Brain microvascular endothelial cell (primary cell): ENCODE measurements at regions not wholly inside any gene's neighbourhood (a gene's known extent, or its start where the extent isn't known, plus 50 kb on each side); places are given as distances from the start of the nearest gene placed in this dataset.
"Not testable (repeated sequence)": the region's sequence is repeated elsewhere in the genome, so short reads cannot be mapped to it uniquely, and the experiment has no call there.

Experiments used
- DNase-seq: peaks from one replicate; pipeline ENCODE4 v3.0.0-alpha.2; 2020
- H3K27ac ChIP-seq: fragments of 250-450 bp; sonication (Bioruptor Pico); 2 replicates; pipeline ENCODE4 v1.5.1; 2020; ENCODE audit warnings: mild to moderate bottlenecking, moderate library complexity
- H3K27me3 ChIP-seq: fragments of 250-450 bp; sonication (Bioruptor Pico); replicated peaks from 2 replicates; pipeline ENCODE4 v1.5.1; 2020; ENCODE audit warnings: mild to moderate bottlenecking
- H3K36me3 ChIP-seq: fragments of 250-450 bp; sonication (Bioruptor Pico); replicated peaks from 2 replicates; pipeline ENCODE4 v1.5.1; 2020; ENCODE audit warnings: mild to moderate bottlenecking
- H3K4me3 ChIP-seq: 2 replicates; pipeline ENCODE4 v1.5.1; 2011; ENCODE audit warnings: low read depth, mild to moderate bottlenecking, control low read depth, low read length, moderate library complexity
- in situ Hi-C: cut with HindIII; loops from 2 replicates; pipeline ENCODE4 v1.10.0; 2017; ENCODE audit warnings: low sequenced_read_pairs, low pct_ligation_motif_present
- TF ChIP-seq, protein P1 (sequence below): IDR thresholded peaks from 2 replicates; pipeline ENCODE4 v1.5.1; 2011; ENCODE audit warnings: low read depth, mild to moderate bottlenecking, moderate library complexity, low read length, control low read depth, inconsistent platforms; ENCODE audit errors: missing control alignments

DNA sequence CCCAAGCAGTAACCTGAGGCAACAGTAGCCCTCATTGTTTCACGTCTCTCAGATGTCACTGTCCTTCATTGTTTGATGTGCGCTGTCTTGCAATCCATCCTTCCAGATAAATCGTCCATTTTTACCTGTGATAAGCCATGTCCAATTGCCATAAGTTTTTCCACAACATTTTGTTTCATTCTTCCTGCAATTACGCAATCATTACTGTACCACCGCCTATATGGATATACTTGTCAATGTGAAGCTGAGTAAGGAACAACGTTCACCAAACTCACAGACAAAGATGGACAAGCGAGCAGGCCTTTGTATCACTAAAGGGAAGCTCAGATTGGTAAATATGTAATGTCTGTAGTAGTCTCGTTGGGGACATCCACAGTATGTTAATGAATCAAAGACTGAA lies 452.5 kb upstream of the NDN start:
- DNase-seq, H3K27ac ChIP-seq, H3K36me3 ChIP-seq, H3K4me3 ChIP-seq, in situ Hi-C loops, H3K27me3 ChIP-seq: not testable (repeated sequence)

DNA sequence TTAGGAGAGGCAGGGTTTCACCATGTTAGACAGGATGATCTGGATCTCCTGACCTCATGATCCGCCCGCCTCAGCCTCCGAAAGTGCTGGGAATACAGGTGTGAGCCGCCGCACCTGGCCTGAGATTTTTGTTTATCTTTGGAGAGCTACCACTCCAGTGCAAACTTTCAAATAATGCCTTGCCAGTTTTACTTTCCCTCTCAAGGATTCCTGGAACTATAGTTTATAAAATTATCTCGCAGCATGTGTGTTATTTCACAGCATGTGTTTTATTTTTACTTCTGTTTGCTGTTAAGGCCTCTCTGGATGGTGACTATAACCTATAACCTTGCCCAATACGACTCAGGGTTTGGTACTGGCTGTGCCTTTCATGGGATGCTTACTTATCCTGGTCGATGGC lies 458.0 kb upstream of the NDN start:
- H3K27me3 ChIP-seq, H3K4me3 ChIP-seq, in situ Hi-C loops, H3K36me3 ChIP-seq, DNase-seq, H3K27ac ChIP-seq: not testable (repeated sequence)

DNA sequence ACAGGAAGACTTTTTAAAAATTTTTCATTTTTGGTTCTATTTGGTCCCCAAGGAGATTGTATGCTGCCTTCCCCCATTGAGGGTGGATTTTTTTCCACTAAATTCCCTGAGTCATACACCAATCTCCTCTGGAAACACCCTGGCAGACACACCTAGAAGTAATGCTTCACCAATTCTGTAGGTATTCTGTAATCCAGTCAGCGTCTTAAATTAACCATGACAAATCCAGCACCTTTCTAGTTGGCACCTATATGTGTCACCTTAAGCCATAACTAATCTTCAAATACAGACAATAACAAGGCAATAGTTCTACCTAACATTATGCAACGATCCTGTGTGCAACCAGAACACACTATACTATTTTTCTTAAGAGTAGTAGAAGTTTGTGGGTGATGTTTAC lies 459.1 kb upstream of the NDN start:
- DNase-seq, result no peak
- in situ Hi-C loops, result no loop called here
- TF ChIP-seq, protein P1, sequence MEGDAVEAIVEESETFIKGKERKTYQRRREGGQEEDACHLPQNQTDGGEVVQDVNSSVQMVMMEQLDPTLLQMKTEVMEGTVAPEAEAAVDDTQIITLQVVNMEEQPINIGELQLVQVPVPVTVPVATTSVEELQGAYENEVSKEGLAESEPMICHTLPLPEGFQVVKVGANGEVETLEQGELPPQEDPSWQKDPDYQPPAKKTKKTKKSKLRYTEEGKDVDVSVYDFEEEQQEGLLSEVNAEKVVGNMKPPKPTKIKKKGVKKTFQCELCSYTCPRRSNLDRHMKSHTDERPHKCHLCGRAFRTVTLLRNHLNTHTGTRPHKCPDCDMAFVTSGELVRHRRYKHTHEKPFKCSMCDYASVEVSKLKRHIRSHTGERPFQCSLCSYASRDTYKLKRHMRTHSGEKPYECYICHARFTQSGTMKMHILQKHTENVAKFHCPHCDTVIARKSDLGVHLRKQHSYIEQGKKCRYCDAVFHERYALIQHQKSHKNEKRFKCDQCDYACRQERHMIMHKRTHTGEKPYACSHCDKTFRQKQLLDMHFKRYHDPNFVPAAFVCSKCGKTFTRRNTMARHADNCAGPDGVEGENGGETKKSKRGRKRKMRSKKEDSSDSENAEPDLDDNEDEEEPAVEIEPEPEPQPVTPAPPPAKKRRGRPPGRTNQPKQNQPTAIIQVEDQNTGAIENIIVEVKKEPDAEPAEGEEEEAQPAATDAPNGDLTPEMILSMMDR, result no peak

DNA sequence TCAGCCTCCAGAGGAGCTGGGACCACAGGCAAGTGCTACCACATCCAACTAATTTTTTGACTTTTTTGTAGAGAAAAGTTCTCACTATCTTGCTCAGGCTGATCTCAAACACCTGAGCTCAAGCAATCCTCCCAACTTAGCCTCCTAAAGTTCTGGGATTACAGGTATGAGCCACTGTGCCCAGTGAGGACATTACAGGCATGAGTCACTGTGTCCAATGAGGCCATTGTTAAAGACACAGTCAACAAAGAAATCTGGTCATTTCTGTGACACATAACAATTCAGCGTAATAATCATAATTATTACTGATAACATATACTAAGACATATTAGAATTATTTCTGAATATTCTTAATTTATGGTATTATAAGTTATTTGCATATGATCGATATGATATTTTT lies 463.4 kb upstream of the NDN start:
- H3K4me3 ChIP-seq, result no peak overlapping the region
- TF ChIP-seq, protein P1, result no peak
- H3K36me3 ChIP-seq, result no peaks in the 10 kb centered on the region
- H3K27me3 ChIP-seq, result no peaks in the 10 kb centered on the region
- H3K27ac ChIP-seq, result no peak overlapping the region
- in situ Hi-C loops, result no loop called here
- no peak for DNase-seq

More for the DNA sequence above, 459.1 kb upstream of the NDN start:
- no peak overlapping the region for H3K27ac ChIP-seq
- H3K27me3 ChIP-seq, result no peaks in the 10 kb centered on the region
- H3K36me3 ChIP-seq, result no peaks in the 10 kb centered on the region
- no peak overlapping the region for H3K4me3 ChIP-seq

DNA sequence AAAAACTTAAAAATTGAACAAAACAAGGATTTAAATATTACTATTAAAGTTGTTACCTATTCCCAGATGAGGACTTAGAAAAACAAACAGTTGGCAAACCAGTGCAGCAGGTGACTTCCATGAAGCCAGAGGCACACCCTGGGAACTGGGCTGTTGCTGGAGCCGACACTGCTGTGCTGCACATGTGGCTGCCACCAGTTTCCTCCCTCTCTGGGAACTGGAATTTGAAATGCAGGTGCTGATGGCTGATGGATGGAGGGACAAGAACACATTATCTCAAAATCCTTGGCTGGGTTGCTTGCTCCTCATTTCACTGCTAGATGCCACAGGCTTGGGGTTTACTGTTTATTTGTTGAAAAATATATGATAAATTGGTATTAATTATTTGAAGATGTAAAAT lies 471.2 kb upstream of the NDN start:
- H3K36me3 ChIP-seq, H3K27ac ChIP-seq, H3K27me3 ChIP-seq, DNase-seq, in situ Hi-C loops, H3K4me3 ChIP-seq: not testable (repeated sequence)

DNA sequence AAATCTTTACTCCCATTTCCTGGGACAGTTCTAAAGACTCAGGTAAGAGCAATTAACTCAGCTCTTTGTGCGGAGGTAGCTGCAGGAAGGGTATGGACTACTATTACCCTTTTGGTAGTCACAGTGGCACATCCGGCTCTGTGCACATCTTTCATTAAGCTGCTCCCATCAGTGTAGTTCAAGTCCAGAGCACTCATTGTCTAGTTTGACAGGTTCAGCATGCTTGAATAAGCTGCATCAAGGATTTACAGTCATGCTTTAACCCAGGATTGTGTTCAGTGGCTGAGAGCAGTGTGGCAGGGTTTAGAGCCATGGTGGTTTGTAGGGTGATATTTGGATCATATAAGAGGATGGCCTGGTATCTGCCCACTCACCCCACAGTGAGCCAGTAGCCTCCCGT lies 478.4 kb upstream of the NDN start:
- H3K36me3 ChIP-seq, DNase-seq, in situ Hi-C loops, H3K27ac ChIP-seq, H3K27me3 ChIP-seq, H3K4me3 ChIP-seq: not testable (repeated sequence)

DNA sequence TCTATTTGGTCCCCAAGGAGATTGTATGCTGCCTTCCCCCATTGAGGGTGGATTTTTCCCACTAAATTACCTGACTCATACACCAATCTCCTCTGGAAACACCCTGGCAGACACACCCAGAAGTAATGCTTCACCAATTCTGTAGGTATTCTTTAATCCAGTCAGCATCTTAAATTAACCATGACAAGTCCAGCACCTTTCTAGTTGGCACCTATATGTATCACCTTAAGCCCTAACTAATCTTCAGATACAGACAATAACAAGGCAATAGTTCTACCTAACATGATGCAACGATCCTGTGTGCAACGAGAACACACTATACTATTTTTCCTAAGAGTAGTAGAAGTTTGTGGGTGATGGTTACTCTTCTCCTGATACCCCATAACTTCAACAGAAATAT lies 473.3 kb upstream of the NPAP1 start:
- H3K27ac ChIP-seq, H3K27me3 ChIP-seq, H3K4me3 ChIP-seq, in situ Hi-C loops, H3K36me3 ChIP-seq, DNase-seq: not testable (repeated sequence)

DNA sequence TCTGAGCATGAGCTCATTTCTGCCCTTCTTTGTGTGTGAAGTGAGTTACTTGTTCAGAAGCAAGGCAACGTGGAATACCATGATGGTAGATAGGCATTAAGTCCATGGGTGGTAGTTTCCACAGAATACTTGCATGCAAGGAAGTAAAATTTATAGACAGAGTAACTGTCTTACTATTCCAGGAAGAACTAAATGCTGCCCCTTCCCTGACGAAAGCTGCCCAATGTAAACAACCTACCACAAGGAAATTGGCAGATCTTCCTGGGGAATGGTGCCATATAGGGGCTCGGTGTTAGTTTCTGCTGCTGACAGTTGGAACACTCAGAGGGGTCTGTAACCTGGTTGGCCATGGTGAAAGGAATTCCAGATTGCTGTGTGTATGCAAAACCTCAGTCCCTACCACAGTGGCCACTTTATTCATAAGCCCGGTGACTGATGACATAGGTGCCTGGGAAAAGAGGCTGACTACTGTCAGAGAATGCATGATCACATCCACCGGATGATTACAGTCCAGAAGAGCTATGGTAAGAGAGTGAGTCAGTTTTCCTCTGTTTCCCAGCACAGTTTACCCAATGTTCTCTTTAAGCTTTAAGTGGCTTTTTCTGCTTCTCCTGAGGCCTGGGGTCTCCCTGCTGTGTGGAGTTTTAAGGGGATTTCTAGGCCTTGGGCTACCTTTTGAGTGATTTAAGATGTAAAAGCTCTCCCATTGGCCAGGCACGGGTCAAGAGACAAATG lies 463.7 kb upstream of the NPAP1 start:
- DNase-seq, H3K36me3 ChIP-seq, H3K27ac ChIP-seq, H3K27me3 ChIP-seq, in situ Hi-C loops, H3K4me3 ChIP-seq: not testable (repeated sequence)

DNA sequence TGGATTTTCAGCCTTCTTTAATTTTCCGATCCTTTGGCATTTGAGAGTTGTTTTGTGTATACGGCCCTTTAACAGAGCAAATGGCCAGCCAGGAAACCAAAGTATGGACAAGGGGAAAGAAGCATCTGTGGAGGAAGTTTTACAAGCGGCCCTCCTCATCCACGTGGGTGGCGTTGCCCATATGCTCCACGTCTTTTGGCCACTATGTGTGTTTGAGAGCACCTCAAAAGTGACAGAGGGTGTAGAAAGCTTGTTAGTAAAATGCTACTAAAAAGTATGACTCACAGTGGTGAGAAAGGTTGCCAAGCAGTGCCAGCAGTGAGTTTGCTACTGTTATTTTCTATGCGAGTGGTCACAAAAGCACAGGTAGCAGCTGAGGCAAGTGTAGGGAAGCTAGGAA lies 451.8 kb upstream of the NPAP1 start:
- H3K4me3 ChIP-seq, result no peak overlapping the region
- no peaks in the 10 kb centered on the region for H3K36me3 ChIP-seq
- in situ Hi-C loops, result no loop called here
- no peak for DNase-seq
- no peak overlapping the region for H3K27ac ChIP-seq
- H3K27me3 ChIP-seq, result no peaks in the 10 kb centered on the region
- TF ChIP-seq, protein P1, result no peak
